IPS-20b (cell line): ENCODE measurements at regions not wholly inside any gene's neighbourhood (a gene's known extent, or its start where the extent isn't known, plus 50 kb on each side); places are given as distances from the start of the nearest gene placed in this dataset.

Experiments used
- H3K27ac ChIP-seq: one replicate; pipeline ENCODE4 v1.5.1; 2013; ENCODE audit warnings: low read length
- H3K27me3 ChIP-seq: 2 replicates; pipeline ENCODE4 v1.6.1; 2013; ENCODE audit warnings: mild to moderate bottlenecking, low read length, inconsistent platforms; ENCODE audit not compliant: insufficient read depth
- H3K36me3 ChIP-seq: 2 replicates; pipeline ENCODE4 v1.6.1; 2013; ENCODE audit warnings: low read depth, mild to moderate bottlenecking, inconsistent platforms, low read length, moderate library complexity; ENCODE audit not compliant: insufficient read depth
- H3K4me1 ChIP-seq: 2 replicates; pipeline ENCODE4 v1.6.1; 2013; ENCODE audit warnings: mild to moderate bottlenecking, control low read depth, inconsistent platforms, low read length, moderate library complexity; ENCODE audit not compliant: insufficient read depth
- H3K4me3 ChIP-seq: 2 replicates; pipeline ENCODE4 v1.5.1; 2013; ENCODE audit warnings: mild to moderate bottlenecking, low read length, inconsistent platforms
- H3K9ac ChIP-seq: 2 replicates; pipeline ENCODE4 v1.6.1; 2013; ENCODE audit warnings: low read depth, mild to moderate bottlenecking, inconsistent platforms, low read length, moderate library complexity
- H3K9me3 ChIP-seq: 2 replicates; pipeline ENCODE4 v1.6.1; 2013; ENCODE audit warnings: mild to moderate bottlenecking, low read depth, low read length, inconsistent platforms; ENCODE audit not compliant: insufficient read depth

GRCh38 chr7:131621652-131622051 lies 65.2 kb upstream of the PODXL start:
- Histone ChIP-seq H3K9me3 (no peaks in the 10 kb centered on the region), H3K27ac (no peak overlapping the region), H3K36me3 (no peaks in the 10 kb centered on the region), H3K4me3 (no peak overlapping the region), H3K27me3 (no peaks in the 10 kb centered on the region), H3K9ac (no peak overlapping the region), H3K4me1 (peaks cover 27% of the 10 kb centered on the region)

- H3K36me3 ChIP-seq: no peaks in the 10 kb centered on the region
- no peaks in the 10 kb centered on the region for H3K27me3 ChIP-seq
- no peak overlapping the region for H3K4me3 ChIP-seq
- H3K27ac ChIP-seq: no peak overlapping the region
- H3K4me1 ChIP-seq: peaks cover 20% of the 10 kb centered on the region
- peak overlapping the region; percentile 14; the same call in 1 of the 2 replicates for H3K9ac ChIP-seq
- H3K9me3 ChIP-seq: no peaks in the 10 kb centered on the region
Observed at GRCh38 chr7:131620673-131621609, 64.5 kb upstream of the PODXL start.

- Histone ChIP-seq H3K36me3 (no peaks in the 10 kb centered on the region), H3K9me3 (no peaks in the 10 kb centered on the region), H3K9ac (peak overlapping the region; percentile 14; the same call in 1 of the 2 replicates), H3K4me3 (no peak overlapping the region), H3K27ac (no peak overlapping the region), H3K27me3 (no peaks in the 10 kb centered on the region), H3K4me1 (peaks cover 11% of the 10 kb centered on the region)
Observed at GRCh38 chr7:131619336-131620305, 63.2 kb upstream of the PODXL start.

DNA sequence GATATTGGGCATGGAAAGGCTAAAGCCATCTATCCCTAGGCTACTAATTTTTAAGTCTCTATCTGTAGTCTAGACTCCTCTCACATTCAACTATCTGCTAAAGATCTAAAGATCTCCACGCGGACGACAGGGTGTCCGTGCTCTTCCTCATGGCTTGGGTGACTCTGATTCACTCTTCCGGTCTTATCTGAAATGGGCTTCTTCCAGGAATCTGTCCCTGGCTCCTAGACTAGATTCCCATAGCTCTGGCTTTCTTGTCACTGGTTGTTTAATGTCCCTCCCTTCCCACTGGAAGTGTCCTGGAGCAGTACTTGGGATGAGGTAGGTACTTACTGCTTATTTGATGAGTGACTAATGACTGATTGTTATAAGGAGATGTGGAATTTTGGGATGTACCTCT lies 62.0 kb upstream of the PODXL start:
- Histone ChIP-seq H3K36me3 (no peaks in the 10 kb centered on the region), H3K9me3 (no peaks in the 10 kb centered on the region), H3K4me1 (peaks cover 9% of the 10 kb centered on the region), H3K4me3 (no peak overlapping the region), H3K27ac (no peak overlapping the region), H3K9ac (no peak overlapping the region), H3K27me3 (no peaks in the 10 kb centered on the region)

DNA sequence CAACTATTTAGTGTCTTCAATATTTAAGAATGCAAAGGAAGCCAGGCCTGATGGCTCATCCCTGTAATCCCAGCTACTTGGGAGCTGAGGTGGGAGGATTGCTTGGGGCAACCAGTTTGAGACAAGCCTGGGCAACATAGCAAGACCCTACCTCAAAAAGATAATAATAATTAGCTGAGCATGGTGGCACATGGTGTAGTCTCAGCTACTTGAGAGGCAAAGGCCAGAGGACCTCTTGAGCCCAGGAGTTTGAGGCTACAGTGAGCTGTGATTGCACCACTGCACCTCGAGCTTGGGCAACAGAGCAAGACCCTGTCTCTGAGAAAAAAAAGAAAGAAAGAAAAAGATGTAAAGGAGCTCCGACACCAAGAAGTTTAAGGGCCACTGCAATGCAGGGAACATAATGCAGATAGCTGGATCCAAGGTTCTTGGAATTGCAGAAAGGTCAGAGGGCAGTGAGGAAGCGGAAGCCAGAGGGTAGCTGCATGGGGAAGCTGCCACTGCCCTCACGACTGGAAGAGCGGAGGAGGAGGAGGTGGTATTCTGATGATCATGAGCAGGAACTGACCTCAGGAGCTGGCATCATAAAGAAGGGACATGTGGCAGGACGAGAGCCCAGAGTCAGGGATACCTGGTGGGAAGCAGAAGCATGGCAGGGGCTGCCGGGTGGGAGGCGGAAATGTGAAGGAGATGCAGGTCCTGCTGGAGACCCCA lies 60.2 kb upstream of the PODXL start:
- Histone ChIP-seq H3K36me3 (no peaks in the 10 kb centered on the region), H3K9me3 (no peaks in the 10 kb centered on the region), H3K27ac (no peak overlapping the region), H3K9ac (no peak overlapping the region), H3K27me3 (no peaks in the 10 kb centered on the region), H3K4me1 (peaks cover 9% of the 10 kb centered on the region), H3K4me3 (no peak overlapping the region)

- Histone ChIP-seq H3K27me3 (no peaks in the 10 kb centered on the region), H3K4me1 (no peaks in the 10 kb centered on the region), H3K9ac (no peak overlapping the region), H3K36me3 (no peaks in the 10 kb centered on the region), H3K4me3 (no peak overlapping the region), H3K27ac (no peak overlapping the region), H3K9me3 (no peaks in the 10 kb centered on the region)
Observed at GRCh38 chr7:131613909-131614308, 57.5 kb upstream of the PODXL start.

DNA sequence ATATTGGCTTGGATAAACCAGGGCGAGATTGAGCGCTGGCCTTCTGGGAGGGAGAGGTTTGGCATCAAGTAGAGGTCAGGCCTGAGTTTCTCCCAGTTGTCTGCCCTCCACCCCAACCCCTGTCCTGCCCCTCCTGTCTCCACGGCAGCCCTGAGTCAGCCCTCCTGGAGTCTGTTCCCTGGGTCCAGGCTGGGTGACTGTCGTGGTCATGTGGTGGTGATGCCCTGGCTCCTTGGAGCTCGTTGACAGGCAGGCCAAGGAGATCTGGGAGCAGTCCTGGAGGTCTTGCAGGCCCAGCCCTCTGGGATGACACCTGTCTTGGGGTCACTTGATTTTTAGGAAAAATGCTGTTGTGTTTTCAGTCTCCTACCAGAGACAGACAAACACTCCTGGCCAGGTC lies 53.6 kb upstream of the PODXL start:
- no peak overlapping the region for H3K9ac ChIP-seq
- H3K9me3 ChIP-seq: no peaks in the 10 kb centered on the region
- peaks cover 25% of the 10 kb centered on the region; the same call in 1 of the 2 replicates for H3K4me1 ChIP-seq
- H3K36me3 ChIP-seq: no peaks in the 10 kb centered on the region
- H3K27me3 ChIP-seq: no peaks in the 10 kb centered on the region
- H3K4me3 ChIP-seq: no peak overlapping the region
- H3K27ac ChIP-seq: no peak overlapping the region

GRCh38 chr7:131608116-131608500 lies 51.7 kb upstream of the PODXL start:
- no peak overlapping the region for H3K27ac ChIP-seq
- H3K9ac ChIP-seq: 0 out of 2 replicates have a peak overlapping the region, but pooled peaks have one; percentile 16
- peaks cover 38% of the 10 kb centered on the region for H3K4me1 ChIP-seq
- H3K36me3 ChIP-seq: no peaks in the 10 kb centered on the region
- H3K4me3 ChIP-seq: no peak overlapping the region
- H3K9me3 ChIP-seq: no peaks in the 10 kb centered on the region
- no peaks in the 10 kb centered on the region for H3K27me3 ChIP-seq

DNA sequence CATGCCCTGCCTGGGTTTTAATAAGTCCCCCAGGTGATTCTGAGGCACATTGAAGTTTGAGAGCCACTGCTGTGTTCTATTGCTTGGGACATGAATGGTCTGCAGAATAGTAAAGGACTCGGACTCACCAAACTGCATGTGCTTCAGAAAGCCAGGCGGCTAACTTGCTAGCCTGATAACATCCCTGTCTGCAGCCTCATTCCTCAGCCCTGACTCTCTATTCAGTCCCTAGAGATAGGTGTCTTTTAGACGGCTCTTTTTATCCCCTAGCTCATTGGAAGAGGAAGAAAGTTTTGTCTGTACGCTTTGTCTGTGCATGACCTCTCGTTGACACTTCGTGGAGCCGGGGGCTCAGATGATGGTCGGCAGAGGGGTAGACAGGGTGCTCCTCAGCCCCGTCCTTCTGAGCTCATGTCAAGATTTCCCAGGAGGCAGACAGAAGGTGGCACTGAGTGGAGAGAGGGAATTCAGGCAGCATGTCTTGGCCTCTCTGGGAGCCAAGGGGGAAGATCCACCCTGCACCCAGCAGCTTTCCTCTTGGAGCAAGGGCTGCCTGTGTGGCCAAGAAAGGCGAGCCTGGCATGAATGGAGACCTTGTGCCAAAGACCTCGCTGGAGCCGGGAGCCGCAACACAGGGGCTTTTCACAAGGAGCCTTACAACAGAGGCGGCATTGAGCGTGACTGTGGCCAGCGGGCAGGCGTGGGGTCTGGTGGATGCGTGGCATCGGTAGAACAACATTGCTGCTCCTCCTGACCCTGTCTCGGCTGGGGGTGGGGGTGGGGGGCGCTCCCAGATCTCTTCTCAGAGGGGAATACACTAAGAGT lies 51.1 kb upstream of the PODXL start:
- no peaks in the 10 kb centered on the region for H3K27me3 ChIP-seq
- no peaks in the 10 kb centered on the region for H3K36me3 ChIP-seq
- H3K4me1 ChIP-seq: peaks cover 42% of the 10 kb centered on the region
- H3K27ac ChIP-seq: peak overlapping the region; percentile 98
- no peaks in the 10 kb centered on the region for H3K9me3 ChIP-seq
- H3K9ac ChIP-seq: peak overlapping the region; percentile 86; the same call in 1 of the 2 replicates
- H3K4me3 ChIP-seq: no peak overlapping the region

- H3K9me3 ChIP-seq: no peaks in the 10 kb centered on the region
- no peaks in the 10 kb centered on the region for H3K27me3 ChIP-seq
- peaks cover 46% of the 10 kb centered on the region for H3K4me1 ChIP-seq
- H3K9ac ChIP-seq: peak overlapping the region; percentile 86
- no peaks in the 10 kb centered on the region for H3K36me3 ChIP-seq
- no peak overlapping the region for H3K4me3 ChIP-seq
- peak overlapping the region; percentile 98 for H3K27ac ChIP-seq
Observed at GRCh38 chr7:131606346-131607290, 50.2 kb upstream of the PODXL start.
